Suppressor macrophage treated with lipopolysaccharide for 1 hour (primary cell): ENCODE measurements at regions not wholly inside any gene's neighbourhood (a gene's known extent, or its start where the extent isn't known, plus 50 kb on each side); places are given as distances from the start of the nearest gene placed in this dataset.
"Not testable (repeated sequence)": the region's sequence is repeated elsewhere in the genome, so short reads cannot be mapped to it uniquely, and the experiment has no call there.

Experiments used
- DNase-seq, 3 donors: peaks; one replicate each; pipeline ENCODE4 v3.0.0-alpha.2; 2020 to 2022

DNA sequence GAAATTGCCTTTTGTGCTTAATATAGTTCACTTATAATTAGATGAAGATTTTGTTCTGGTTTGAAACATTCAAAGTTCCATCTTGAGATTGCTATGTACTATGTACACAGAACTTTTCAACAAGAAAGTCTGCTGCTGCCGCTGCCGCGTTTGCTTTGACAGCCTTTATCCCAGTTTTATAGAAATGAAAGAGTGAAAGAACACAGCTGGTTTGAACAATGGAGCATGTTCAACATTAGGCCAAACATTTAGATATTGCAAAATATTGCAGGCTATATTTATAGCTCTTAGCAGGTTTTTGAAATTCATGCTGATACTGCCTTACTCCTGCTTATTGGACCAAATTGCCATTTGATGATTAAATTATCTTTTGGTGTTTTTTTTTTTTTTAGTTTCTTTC is 299.8 kb upstream of the PRKD1 start:
- DNase-seq: no peak

DNA sequence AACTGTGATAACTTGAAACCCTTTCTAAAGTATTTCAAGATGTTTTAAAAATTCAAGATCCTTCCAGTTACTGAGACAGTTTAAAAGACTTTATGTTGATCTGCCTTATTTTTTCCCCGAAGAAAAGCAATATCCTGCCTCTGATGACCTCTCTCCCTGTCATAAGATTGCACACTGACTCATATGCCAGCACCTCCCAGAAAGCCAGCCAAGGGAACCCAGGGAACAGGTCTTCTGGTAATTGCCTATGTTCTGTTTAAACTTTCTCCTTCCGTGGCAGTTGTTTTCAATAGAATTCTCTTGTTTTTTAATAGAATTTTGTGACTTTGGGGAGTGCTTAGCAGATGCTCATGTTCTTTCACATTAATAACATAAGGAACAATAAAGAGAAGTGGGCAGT is 300.2 kb upstream of the PRKD1 start:
- no peak for DNase-seq

DNA sequence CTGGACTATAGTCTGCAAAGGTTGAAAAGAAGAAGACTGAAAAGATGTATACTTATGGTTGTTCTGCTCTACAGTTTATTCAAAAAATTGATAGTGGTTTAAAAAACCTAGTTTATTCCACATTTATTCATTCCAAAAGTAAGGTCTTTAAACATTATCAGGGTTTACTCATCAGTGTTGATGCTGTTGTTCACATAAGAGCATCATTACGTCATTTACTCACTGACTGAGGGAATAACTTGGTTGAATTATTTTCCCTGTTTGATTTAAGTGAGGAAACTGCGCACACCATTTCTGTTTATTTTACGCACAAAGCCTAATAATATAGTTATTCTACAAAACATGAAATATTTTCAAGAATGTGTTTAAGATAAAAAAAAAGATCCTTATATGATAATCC is 303.1 kb upstream of the PRKD1 start:
- DNase-seq: no peak

DNA sequence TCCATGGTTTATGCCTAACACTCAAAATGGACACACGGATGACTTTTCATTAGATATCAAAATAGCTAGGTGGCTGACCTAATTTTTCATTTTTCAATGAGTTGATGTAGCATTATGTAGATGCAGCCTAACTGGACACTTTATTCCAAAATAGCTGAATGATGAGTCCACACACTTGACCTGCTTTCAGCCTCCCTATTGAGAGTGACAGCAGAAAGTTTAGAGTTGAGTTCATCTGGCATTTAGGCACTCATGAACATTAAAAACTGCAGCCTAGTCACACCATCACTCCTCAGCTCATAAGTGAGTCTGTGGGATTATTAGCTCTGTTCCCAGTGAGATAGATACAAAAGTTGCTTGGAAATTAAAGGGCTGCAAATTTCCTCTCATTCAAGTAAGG is 307.3 kb upstream of the PRKD1 start:
- DNase-seq: no peak

DNA sequence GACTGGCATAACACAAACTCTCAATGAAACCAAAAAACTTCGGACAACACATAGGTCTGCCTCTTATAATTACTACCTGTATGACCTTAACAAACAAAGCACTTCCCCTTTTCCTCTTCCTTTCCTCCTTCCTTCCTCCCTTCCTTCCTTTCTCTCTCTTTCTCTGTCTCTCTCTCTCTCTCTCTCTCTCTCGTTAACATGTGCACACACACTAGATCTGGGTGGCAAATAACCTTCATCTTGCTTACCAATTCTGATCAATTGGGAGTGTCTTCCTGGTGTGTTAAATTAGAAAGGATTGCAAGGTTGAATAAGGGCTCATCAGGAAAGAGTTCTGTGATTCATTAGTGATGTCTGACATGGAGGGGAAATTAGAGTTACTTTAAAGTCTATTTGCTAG is 307.8 kb upstream of the PRKD1 start:
- no peak for DNase-seq

DNA sequence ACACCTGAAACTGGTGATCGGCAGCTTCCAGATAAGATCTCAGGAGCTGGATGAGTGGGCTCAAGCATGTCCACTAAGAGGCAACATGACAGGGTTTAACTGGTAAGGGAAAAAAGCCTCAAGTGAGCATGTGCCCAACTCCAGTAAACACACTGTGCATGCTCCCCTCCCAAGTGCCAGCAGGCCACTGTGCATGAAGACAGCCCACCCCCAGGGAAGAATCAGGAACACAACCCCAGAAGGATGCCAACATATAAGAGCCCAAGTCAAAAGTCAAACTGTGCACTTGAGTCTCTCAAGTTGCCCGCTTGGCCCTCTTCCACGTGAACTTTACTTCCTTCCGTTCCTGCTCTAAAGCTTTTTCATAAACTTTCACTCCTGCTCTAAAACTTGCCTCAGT is 311.3 kb upstream of the PRKD1 start:
- DNase-seq: no peak

DNA sequence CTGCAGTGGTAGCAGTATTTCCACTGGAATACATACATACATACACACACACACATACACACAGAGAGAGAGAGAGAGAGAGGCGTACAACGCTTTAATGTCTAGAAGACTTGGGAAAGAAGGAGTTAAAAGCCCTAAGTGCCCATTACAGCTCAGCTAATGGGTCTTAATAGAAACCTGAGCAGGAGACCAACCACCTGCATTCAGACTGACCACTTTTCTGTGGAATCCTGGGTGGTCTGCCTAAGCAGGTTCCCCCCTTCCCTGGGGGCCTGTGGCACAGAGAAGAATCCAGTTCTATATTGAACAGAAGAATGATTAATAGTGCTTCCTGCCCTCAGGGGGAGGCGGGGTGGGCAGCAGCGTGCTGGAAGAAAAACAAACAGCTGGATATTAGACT is 312.4 kb upstream of the PRKD1 start:
- no peak for DNase-seq

DNA sequence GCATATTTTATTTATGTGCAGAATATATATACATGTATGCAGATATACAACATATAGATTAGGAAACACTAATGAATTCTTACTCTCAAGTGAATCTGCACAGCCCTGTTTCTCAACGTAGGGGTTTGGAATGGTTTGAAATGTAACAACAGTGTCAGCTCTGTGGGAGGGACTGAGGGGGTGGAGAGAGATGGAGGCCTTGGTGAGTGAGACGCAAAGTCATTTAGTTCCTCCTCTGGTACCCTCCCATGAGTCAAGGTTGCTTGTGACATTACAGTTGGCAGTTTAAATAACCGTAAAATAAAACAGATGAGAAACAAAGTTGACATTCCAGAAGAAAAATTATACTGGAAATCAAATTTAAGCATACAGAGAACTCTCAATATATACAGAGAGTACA is 313.0 kb upstream of the PRKD1 start:
- DNase-seq: no peak

DNA sequence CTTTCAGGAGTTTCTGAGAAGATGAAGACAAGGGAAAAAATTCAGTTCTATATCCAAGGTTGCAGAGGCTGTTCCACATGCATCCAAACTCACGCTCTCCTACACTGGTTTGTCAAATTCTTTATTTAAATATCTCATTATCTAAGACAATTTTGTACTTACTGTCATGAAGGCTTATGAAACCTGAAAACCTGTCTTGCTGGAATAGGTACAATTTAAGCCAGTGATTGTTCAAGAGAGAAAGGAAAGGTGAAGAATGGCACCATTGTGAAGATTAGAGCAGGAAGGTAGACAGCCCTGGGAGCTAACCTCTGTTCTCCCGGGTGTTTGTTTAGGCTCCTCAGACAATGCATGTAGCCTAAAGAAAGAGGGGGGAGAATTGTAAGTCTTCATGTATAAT is 315.1 kb upstream of the PRKD1 start:
- DNase-seq: no peak

DNA sequence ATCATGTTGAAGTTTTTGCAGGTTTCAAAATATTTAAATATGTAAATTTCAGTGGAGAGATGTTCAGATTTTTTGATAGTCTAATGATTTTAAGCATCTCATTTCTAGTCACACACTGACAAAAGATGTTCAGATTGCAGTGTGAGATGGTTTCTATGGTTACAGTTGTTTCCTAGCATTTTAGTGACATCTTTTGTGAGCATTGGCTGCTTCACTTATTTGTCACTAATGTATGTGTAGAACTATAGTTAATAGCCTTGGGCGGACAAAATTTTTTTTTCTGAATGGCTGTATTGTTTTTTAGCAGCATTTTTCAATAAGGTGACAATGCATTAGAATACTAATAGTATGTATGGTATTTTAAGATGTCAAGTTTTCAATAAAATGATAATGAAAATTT is 315.6 kb upstream of the PRKD1 start:
- no peak for DNase-seq

DNA sequence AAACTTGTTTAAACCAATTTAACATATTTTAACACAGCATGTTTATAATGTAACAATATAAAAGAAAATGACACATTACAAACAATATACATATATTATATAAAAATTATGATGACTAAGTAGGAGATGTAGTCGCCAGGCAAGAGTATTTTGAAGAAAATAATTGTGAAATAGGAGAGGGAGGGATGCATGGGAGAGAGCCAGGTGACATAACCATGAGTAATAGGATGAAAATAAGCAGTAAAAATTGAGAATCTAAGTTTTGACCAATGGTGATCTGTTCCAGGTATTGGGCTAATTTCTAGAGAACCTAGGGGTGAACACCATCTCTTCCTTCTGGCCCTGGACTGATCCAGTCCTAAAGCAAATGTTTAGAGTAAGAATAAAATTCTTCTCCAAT is 315.2 kb upstream of the G2E3 start:
- no peak for DNase-seq

DNA sequence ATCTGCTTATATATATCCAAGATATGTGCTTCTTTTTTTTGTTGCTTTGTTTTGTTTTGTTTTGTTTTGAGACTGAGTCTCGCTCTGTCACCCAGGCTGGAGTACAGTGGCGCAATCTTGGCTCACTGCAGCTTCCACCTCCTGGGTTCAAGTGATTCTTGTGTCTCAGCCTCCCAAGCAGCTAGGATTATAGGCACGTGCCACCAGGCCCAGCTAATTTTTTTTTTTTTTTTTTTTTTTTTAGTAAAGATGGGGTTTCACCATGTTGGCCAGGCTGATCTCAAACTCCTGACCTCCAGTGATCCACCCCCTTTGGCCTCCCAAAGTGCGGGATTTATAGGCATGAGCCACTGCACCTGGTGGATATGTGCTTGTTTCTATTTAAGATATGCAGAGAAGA is 314.6 kb upstream of the G2E3 start:
- not testable (repeated sequence) for DNase-seq

DNA sequence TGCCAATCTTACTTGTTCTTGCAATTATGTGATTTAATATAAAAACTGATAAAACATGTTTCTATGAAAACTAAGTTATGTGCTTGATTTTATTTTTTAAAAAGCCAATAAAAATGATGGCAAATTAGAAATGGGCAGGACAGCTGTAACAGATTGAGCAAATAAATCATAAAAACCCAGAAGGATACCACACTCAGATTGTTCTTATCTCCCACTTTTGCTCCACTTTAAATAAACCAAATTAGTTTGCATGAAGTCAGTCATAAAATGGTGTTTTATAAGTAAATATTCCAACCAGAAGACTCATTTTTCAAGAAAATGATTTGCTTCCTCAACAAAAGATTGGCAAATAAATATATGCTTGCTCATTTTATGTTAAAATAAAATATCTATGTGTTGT is 307.9 kb upstream of the G2E3 start:
- no peak for DNase-seq

DNA sequence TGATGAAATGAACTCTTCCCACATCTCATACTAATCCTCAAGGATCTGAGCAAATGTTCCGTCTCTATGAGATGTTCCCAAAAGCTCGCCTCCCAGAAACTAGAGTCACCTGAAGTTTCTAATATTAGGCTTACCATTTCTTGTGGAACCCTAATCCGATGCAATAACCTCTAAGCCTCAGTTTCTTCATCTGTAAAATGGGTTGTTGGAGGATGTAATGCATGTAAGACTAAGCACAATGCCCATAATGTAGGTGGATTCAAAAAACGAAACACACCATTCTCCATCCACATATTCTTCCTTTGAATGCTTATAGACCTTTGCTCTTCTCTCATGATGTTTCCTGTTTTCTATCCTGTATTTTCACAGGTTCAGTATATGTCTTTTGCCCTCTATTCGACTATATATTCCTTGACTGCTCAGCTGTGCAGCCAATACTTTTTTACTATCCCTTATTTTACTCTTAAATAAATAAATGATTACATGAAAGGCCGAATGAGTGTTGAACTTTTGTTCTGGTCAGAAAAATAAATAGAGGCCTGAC is 307.3 kb upstream of the G2E3 start:
- no peak for DNase-seq

DNA sequence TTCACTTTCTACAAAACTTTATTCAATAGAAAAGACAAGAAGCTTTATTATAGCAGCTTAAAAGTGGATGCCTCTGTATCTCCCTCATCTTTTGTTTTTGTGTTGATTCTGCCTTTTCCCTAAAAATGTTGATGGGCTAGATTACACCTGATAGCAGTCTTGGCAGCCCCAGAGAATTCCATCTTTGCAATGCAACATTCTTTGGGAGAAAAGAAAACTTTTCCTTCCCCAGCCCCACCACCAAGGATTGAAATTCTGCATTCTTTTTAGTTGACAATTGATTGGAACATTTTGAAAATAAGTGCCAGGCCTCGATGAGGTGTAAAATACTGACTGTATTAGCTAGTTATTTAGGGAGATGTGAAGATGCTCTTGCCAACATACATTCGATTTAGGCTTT is 306.8 kb upstream of the G2E3 start:
- no peak for DNase-seq

DNA sequence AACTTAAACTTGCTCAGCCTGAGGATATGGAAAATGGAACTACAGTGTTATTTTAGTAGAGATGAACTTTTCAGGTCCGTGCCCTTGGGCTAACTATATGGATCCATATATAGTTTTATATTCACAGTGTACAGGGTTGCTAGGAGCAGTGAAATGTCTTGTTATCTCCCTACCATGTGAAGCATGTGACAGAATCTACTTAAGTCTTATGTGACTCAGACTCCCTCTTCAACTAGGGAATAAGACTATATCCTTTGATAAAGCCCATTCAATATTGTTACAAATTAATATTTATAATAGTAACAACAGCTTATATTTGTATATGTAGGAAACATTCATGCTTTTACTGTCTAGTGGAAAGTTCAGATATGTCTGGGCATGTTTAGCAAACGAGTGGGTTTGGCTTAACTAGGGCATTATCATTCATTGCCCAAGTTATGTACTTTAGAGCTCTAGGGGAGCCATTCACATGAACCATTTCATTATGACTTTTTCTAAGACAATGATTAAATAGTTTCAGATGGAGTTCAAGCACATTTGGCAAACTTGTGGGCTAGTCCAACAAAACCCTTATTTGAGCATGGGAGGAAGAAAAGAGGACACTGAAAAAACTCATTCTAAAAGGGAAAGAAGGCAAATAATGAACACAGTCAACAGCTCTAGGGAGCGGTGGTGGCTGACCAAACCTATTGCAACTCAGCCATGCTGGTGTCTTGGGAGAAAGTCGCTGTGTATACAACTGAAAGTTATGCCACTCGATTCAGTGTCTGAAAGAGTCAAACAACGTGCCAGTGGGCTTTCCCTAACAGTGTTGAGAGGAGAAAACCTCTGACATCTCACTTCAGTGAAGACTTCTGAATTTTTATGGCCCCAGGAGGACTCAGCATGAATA is 305.9 kb upstream of the G2E3 start:
- no peak for DNase-seq

DNA sequence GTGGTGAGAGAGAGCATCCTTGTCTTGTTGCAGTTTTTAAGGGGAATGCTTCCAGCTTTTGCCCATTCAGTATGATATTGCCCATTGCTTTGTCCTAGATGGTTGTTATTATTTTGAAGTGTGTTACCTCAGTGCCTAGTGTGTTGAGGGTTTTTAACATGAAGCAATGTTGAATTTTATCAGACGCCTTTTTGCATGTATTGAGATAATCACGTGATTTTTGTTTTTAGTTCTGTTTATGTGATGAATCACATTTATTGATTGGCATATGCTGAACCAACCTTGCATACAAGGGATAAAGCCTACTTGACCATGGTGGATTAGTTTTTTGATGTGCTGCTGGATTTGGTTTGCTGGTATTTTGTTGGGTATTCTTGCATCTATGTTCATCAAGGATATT is 302.3 kb upstream of the G2E3 start:
- no peak for DNase-seq

DNA sequence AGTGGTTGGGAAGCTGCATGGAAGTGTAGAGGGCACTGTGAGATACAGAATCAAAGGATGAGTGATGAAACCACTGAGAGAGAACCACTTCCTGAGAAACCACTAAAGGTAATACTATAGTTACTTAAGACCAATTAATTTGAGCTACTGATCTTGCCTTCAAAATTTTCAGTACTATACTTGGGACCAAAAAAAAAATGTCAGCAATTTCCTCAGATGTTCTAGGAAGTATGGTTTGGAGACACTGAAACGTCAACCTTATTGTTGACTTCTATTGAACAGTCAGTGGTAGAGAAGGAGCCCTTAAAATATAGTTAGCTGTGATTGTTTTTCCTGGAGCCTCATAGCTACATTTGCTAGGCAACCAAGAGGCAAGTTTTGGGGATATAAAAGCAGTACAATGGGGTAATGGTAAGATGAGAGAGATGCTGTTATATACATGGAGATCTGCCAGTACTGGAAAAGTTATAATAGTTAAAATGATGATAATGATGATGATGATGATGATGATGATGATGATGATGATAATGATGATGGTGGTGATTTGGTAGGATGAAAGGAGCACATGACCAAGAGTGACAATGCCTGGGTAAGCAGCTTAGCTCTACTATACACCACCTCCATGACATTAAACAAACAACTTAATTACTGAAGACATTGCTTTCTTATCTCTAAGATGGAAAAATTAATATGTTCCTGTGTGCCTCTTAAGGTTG is 300.9 kb upstream of the G2E3 start:
- DNase-seq: no peak

DNA sequence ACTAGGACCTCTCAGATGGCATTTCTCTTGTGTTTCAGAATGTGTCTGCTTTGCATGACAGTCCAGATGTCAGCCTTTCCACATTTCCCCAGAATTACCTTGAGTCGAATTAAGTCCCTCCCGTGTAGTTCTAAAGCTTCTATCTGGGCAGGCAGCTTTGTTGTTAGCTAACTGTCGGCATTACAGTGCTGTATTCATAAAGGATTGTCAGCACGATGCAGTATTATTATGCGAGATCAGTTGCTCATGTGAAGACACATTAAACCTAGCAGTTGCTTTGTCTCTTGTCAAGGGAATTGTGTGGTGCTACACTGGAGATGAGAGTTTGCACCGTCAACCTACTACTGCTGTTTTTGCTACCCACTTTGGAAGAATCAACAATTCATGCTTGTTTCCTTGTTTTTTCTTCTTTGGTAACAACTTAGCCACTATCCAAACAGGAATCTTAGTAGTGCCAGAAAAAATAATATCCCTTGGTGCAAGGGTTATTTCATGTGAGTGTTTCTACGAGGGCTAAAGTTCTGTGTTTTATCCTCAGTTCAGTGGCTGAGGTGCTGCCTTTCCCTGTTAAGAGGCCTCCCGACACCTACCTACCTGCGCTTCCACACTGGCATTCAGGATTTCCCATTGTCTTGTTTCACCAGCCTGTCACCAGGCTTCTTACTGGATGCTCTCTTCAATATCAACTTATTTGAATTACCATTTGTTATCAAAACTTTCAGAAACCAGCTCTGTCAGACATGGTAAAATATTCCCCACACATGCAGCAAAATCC is 297.9 kb upstream of the G2E3 start:
- no peak for DNase-seq

DNA sequence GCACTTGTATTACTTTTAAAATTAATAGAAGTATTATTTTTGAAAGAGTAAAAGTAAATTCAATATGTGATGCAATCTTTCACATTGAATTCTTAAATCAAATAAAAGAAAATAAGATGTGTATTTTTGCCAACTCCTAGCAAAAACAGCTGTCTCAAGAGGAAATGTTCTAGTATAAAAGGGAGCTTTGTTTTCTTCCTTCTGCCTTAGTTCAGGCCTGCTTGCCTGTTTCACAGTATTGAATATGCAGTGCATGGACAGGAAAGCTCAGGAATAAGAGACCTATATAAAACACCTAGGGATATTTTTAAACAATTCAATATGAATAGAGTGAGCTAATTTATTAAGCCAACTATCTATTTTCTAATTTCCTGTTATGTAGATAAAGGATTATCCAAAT is 294.8 kb upstream of the G2E3 start:
- no peak for DNase-seq

DNA sequence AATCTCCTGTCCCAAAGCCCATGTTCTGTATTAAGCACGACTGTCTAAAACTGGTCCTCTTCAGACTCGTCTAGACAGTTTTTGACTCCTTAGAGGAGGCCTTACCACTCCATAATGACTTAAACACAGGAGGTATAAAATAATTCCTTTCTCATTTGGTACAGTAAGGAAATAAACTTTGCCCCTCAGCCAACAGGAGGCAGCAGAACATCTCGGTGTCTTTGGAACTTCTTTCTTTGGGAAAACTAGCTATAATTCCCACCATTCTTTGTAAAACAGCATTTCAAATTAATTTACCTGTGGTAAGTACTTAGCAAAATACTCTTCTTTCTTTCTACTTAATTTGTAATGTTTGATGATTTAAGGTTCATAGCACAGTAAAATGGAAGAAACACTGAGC is 292.7 kb upstream of the G2E3 start:
- DNase-seq: no peak

DNA sequence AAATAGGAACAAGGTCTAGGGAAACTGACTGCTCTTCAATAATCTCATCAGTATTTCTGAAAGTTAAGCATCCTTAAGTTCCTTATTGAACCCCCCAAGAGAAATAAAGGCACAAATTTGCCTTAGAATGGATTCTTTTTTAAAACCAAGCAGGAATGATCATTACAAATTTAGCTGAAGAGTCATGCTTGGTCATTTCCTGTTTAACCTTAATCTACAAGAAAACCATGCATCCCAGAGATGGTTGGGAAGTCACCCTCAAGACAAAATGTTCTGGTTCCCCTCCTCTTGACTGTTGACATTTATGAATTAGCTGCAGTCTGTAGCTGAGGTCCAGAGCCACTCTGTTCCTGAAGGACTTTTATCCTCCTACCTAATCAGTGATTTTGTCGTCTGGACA is 291.8 kb upstream of the G2E3 start:
- DNase-seq: no peak
